ENCODE measurements at regions not wholly inside any gene's neighbourhood (a gene's known extent, or its start where the extent isn't known, plus 50 kb on each side); places are given as distances from the start of the nearest gene placed in this dataset.

GRCh38 chr6:154561750-154562149, 51.3 kb upstream of the CNKSR3 start:
- no peak for DNase-seq (ENCODE audit: low spot score in 2 of 2)
- TF ChIP-seq, protein P1, sequence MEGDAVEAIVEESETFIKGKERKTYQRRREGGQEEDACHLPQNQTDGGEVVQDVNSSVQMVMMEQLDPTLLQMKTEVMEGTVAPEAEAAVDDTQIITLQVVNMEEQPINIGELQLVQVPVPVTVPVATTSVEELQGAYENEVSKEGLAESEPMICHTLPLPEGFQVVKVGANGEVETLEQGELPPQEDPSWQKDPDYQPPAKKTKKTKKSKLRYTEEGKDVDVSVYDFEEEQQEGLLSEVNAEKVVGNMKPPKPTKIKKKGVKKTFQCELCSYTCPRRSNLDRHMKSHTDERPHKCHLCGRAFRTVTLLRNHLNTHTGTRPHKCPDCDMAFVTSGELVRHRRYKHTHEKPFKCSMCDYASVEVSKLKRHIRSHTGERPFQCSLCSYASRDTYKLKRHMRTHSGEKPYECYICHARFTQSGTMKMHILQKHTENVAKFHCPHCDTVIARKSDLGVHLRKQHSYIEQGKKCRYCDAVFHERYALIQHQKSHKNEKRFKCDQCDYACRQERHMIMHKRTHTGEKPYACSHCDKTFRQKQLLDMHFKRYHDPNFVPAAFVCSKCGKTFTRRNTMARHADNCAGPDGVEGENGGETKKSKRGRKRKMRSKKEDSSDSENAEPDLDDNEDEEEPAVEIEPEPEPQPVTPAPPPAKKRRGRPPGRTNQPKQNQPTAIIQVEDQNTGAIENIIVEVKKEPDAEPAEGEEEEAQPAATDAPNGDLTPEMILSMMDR (IDR thresholded peaks at IDR 0.05): no peak
- no peak for TF ChIP-seq POLR2A (IDR thresholded peaks at IDR 0.05)
- TF ChIP-seq POLR2AphosphoS5 (IDR thresholded peaks at IDR 0.05): no peak
- intact Hi-C loops (cut with DNase I; ENCODE audit: low total_unique reads): no loop called here
- H3K9me3 ChIP-seq: no peaks in the 10 kb centered on the region
- H3K36me3 ChIP-seq: no peaks in the 10 kb centered on the region
- H3K27ac ChIP-seq: no peak overlapping the region
- no peaks in the 10 kb centered on the region for H3K4me1 ChIP-seq
- no peak overlapping the region for H3K4me3 ChIP-seq
- no peaks in the 10 kb centered on the region for H3K27me3 ChIP-seq

DNA sequence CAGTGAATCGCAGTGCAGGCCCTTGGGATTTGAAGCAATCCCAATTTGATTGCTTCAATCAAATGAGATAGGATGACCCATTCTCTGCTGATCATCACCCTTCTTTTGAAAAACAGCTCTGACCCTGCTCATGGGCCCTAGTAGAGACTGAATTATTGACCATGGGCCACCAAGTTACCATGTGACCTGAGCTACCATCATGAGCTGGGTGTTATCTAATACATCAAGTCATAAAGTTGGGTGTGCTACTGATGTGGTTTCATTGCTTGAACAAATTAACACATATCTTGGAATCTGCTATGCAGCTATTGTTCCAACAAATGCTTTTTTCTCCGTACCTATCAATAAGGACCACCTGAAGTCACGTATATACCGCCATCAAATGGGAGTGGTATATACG, 54.8 kb upstream of the CNKSR3 start:
- H3K4me1 ChIP-seq: no peaks in the 10 kb centered on the region
- H3K27ac ChIP-seq: no peak overlapping the region
- no peaks in the 10 kb centered on the region for H3K36me3 ChIP-seq
- no peaks in the 10 kb centered on the region for H3K27me3 ChIP-seq
- no peak for DNase-seq (ENCODE audit: low spot score in 2 of 2)
- intact Hi-C loops (cut with DNase I; ENCODE audit: low total_unique reads): no loop called here
- H3K4me3 ChIP-seq: no peak overlapping the region
- H3K9me3 ChIP-seq: no peaks in the 10 kb centered on the region
- no peak for TF ChIP-seq POLR2A (IDR thresholded peaks at IDR 0.05)

- no peaks in the 10 kb centered on the region for H3K36me3 ChIP-seq
- intact Hi-C loops (cut with DNase I; ENCODE audit: low total_unique reads): no loop called here
- H3K9me3 ChIP-seq: no peaks in the 10 kb centered on the region
- no peak for TF ChIP-seq POLR2AphosphoS5 (IDR thresholded peaks at IDR 0.05)
- TF ChIP-seq, protein P1 (IDR thresholded peaks at IDR 0.05): no peak
- no peak for TF ChIP-seq POLR2A (IDR thresholded peaks at IDR 0.05)
- H3K27me3 ChIP-seq: no peaks in the 10 kb centered on the region
- no peaks in the 10 kb centered on the region for H3K4me1 ChIP-seq
- DNase-seq (ENCODE audit: low spot score in 2 of 2): no peak
- H3K4me3 ChIP-seq: no peak overlapping the region
- H3K27ac ChIP-seq: no peak overlapping the region
Observed at GRCh38 chr6:154566866-154567265, 56.4 kb upstream of the CNKSR3 start.

GRCh38 chr6:154567695-154568220, 57.3 kb upstream of the CNKSR3 start:
- no peaks in the 10 kb centered on the region for H3K4me1 ChIP-seq
- no peaks in the 10 kb centered on the region for H3K9me3 ChIP-seq
- no peak for TF ChIP-seq POLR2A (IDR thresholded peaks at IDR 0.05)
- TF ChIP-seq POLR2AphosphoS5 (IDR thresholded peaks at IDR 0.05): no peak
- TF ChIP-seq, protein P1 (IDR thresholded peaks at IDR 0.05): no peak
- intact Hi-C loops (cut with DNase I; ENCODE audit: low total_unique reads): no loop called here
- H3K27me3 ChIP-seq: no peaks in the 10 kb centered on the region
- no peaks in the 10 kb centered on the region for H3K36me3 ChIP-seq
- H3K27ac ChIP-seq: no peak overlapping the region
- no peak overlapping the region for H3K4me3 ChIP-seq
- no peak for DNase-seq (ENCODE audit: low spot score in 2 of 2)

- Histone ChIP-seq H3K4me1 (no peaks in the 10 kb centered on the region), H3K36me3 (no peaks in the 10 kb centered on the region), H3K4me3 (no peak overlapping the region), H3K27me3 (no peaks in the 10 kb centered on the region), H3K27ac (no peak overlapping the region), H3K9me3 (no peaks in the 10 kb centered on the region)
- no peak for DNase-seq (ENCODE audit: low spot score in 2 of 2)
- TF ChIP-seq, protein P1 (IDR thresholded peaks at IDR 0.05): no peak
- no peak for TF ChIP-seq POLR2AphosphoS5 (IDR thresholded peaks at IDR 0.05)
- no peak for TF ChIP-seq POLR2A (IDR thresholded peaks at IDR 0.05)
- intact Hi-C loops (cut with DNase I; ENCODE audit: low total_unique reads): no loop called here
Observed at GRCh38 chr6:154569156-154569862, 58.8 kb upstream of the CNKSR3 start.

Data from breast epithelium (tissue), 4 donors.